ENCODE measurements at regions not wholly inside any gene's neighbourhood (a gene's known extent, or its start where the extent isn't known, plus 50 kb on each side); places are given as distances from the start of the nearest gene placed in this dataset.

DNA sequence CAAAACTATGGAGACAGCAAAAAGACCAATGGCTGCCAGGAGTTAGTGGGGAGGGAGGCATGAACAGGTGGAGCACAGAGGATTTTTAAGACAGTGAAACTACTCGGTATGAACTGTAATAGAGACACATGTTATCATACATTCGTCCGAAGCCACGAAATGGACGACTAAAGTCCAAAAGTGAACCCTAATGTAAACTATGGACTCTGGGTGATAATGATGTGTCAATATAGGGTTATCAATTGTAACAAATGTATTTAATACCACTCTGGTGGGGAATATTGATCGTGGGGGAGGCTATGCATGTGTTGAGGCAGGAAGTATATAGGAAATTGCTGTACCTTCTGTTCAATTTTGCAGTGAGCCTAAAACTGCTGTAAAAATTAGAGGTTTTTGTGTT is 107.0 kb downstream of the CPN2 start:
- POLR2A ChIA-PET: no interaction called here
- H3K27ac ChIP-seq (ENCODE audit: low read depth, low read length): no peak overlapping the region
- TF ChIP-seq, protein P1, sequence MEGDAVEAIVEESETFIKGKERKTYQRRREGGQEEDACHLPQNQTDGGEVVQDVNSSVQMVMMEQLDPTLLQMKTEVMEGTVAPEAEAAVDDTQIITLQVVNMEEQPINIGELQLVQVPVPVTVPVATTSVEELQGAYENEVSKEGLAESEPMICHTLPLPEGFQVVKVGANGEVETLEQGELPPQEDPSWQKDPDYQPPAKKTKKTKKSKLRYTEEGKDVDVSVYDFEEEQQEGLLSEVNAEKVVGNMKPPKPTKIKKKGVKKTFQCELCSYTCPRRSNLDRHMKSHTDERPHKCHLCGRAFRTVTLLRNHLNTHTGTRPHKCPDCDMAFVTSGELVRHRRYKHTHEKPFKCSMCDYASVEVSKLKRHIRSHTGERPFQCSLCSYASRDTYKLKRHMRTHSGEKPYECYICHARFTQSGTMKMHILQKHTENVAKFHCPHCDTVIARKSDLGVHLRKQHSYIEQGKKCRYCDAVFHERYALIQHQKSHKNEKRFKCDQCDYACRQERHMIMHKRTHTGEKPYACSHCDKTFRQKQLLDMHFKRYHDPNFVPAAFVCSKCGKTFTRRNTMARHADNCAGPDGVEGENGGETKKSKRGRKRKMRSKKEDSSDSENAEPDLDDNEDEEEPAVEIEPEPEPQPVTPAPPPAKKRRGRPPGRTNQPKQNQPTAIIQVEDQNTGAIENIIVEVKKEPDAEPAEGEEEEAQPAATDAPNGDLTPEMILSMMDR (IDR thresholded peaks at IDR 0.05; ENCODE audit: low read depth, low read length): no peak
- CTCF ChIA-PET: interaction anchor here (0.6 kb wide), 1 partner anchor 93 kb away, joined by 5 read pairs; no protein-coding TSS in a partner anchor
- H3K27me3 ChIP-seq (ENCODE audit: control insufficient read depth, insufficient read depth, low read length): peaks cover 18% of the 10 kb centered on the region
- no peak for DNase-seq (ENCODE audit: low read depth, low spot score)
- H3K4me3 ChIP-seq (ENCODE audit: low read depth, low read length): no peak overlapping the region
- no peaks in the 10 kb centered on the region for H3K9me3 ChIP-seq (ENCODE audit: control insufficient read depth, insufficient read depth, low read length)

DNA sequence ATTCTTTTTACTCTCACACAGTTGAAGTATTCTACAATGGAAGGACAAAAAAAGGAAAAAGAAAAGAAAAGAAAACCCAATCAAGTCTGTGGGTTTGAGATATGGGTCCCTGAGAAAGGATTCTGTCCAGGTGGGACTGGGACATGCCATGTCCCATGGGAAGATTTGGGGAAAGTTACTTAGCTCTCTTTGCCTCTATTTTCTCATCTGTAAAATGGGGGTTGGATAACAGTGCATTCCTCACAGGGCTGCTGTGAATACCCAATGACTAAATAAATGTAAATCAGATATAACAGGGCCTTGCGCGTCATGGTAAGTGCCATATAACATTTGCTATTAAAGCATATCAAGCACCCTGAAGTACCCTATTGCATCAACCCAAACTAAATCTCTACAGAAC is 105.7 kb downstream of the CPN2 start:
- ChIA-PET CTCF (interaction anchor here (1.5 kb wide), 1 partner anchor 70 kb away, joined by 5 read pairs; no protein-coding TSS in a partner anchor), POLR2A (no interaction called here)
- no peak for DNase-seq (ENCODE audit: low read depth, low spot score)
- TF ChIP-seq, protein P1 (IDR thresholded peaks at IDR 0.05; ENCODE audit: low read depth, low read length): no peak
- H3K27ac ChIP-seq (ENCODE audit: low read depth, low read length): no peak overlapping the region
- H3K9me3 ChIP-seq (ENCODE audit: control insufficient read depth, insufficient read depth, low read length): no peaks in the 10 kb centered on the region
- H3K4me3 ChIP-seq (ENCODE audit: low read depth, low read length): no peak overlapping the region
- peaks cover 30% of the 10 kb centered on the region for H3K27me3 ChIP-seq (ENCODE audit: control insufficient read depth, insufficient read depth, low read length)

DNA sequence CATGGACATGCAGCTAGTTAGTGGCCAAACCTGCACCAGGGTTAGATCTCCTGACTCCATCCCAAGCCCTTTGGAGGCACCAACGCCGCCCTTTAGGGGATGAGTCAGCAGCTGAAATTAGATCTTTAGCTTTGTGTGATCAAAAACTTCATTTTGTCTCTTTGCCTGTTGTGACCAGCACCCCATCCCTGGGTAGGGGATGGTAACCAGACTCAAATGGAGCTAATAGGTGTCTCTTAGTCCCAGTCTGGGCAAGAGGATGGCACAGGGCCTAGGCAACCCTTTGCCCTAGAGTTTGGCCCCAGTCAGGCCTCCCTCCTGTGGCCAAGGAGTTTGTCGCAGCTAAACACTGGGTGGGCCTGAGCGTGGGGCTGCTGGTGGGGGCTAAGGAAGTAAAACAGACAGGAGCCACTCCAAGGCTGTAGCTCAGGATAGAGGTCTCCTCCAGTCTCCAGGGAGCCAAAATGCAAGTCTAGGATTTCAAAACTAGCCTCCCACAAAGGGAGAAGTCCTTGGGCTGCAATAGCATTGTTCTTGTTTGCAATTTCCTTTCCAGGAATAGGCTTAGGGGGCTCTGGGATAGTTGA is 105.1 kb downstream of the CPN2 start:
- Histone ChIP-seq H3K4me3 (ENCODE audit: low read depth, low read length) (no peak overlapping the region), H3K27ac (ENCODE audit: low read depth, low read length) (no peak overlapping the region), H3K27me3 (ENCODE audit: control insufficient read depth, insufficient read depth, low read length) (peaks cover 32% of the 10 kb centered on the region), H3K9me3 (ENCODE audit: control insufficient read depth, insufficient read depth, low read length) (no peaks in the 10 kb centered on the region)
- ChIA-PET CTCF (interaction anchor here (1.5 kb wide), 1 partner anchor 70 kb away, joined by 5 read pairs; no protein-coding TSS in a partner anchor), POLR2A (no interaction called here)
- no peak for DNase-seq (ENCODE audit: low read depth, low spot score)
- TF ChIP-seq, protein P1 (IDR thresholded peaks at IDR 0.05; ENCODE audit: low read depth, low read length): 0 out of 2 replicates have a peak, but pooled peaks have one; percentile 5

DNA sequence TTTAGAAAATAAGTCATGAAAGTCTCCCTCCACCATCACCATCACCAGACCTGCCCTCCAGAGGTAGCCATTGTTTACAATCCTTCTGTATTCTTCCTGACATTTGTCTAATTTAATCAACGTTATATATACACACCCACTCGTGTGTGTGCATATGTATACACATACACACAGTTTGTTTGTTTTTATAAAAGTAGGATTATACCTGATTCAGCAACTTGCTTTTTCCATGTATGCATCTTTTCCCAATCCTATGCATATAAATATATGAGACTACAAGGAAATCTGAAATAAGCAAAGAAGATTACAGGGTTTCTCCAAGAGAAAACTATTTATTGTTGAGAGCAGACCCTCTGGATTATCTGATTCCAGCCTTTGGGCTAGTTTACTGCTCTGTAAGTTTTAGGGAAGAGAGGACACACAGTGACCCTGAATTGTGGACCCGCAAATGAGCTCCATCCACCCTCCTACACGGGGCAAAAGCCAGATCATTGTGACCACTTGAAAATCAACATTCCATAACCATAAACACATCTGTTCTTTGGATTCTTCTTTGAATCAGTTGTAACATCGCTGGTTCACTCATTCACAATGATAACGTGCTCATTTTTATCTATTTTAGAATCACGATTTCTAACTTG is 104.3 kb downstream of the CPN2 start:
- peaks cover 37% of the 10 kb centered on the region for H3K27me3 ChIP-seq (ENCODE audit: control insufficient read depth, insufficient read depth, low read length)
- DNase-seq (ENCODE audit: low read depth, low spot score): no peak
- ChIA-PET POLR2A (no interaction called here), CTCF (interaction anchor here (1.5 kb wide), 1 partner anchor 69 kb away, joined by 5 read pairs; no protein-coding TSS in a partner anchor)
- H3K4me3 ChIP-seq (ENCODE audit: low read depth, low read length): no peak overlapping the region
- TF ChIP-seq, protein P1 (IDR thresholded peaks at IDR 0.05; ENCODE audit: low read depth, low read length): no peak
- H3K9me3 ChIP-seq (ENCODE audit: control insufficient read depth, insufficient read depth, low read length): no peaks in the 10 kb centered on the region
- no peak overlapping the region for H3K27ac ChIP-seq (ENCODE audit: low read depth, low read length)

DNA sequence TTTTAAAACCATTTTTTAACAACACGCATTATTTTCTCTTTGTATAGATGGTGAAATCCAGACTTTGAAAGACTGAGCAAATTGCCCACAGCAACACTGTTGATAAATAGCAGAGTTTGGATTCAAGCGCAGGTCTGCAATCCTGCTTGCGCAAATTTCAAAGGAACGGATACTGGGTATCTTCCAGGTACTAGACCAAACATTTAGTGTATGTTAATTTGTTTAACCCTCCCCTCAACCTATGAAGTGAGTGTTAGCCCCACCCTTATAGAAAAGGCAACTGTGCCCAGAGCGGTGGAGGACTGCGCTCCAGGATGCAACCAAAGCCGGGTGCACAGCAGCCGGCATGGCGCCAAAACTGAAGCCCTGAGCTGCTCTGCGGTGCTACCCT is 103.8 kb downstream of the CPN2 start:
- H3K4me3 ChIP-seq (ENCODE audit: low read depth, low read length): no peak overlapping the region
- no peak for DNase-seq (ENCODE audit: low read depth, low spot score)
- H3K27me3 ChIP-seq (ENCODE audit: control insufficient read depth, insufficient read depth, low read length): peaks cover 42% of the 10 kb centered on the region
- ChIA-PET CTCF (no interaction called here), POLR2A (no interaction called here)
- TF ChIP-seq, protein P1 (IDR thresholded peaks at IDR 0.05; ENCODE audit: low read depth, low read length): no peak
- no peak overlapping the region for H3K27ac ChIP-seq (ENCODE audit: low read depth, low read length)
- H3K9me3 ChIP-seq (ENCODE audit: control insufficient read depth, insufficient read depth, low read length): no peaks in the 10 kb centered on the region
